GM12892 (cell line): ENCODE measurements at regions not wholly inside any gene's neighbourhood (a gene's known extent, or its start where the extent isn't known, plus 50 kb on each side); places are given as distances from the start of the nearest gene placed in this dataset.
"Not testable (repeated sequence)": the region's sequence is repeated elsewhere in the genome, so short reads cannot be mapped to it uniquely, and the experiment has no call there.

Source experiments
- DNase-seq: peaks from one replicate; pipeline ENCODE4 v3.0.0; 2011; ENCODE audit not compliant: insufficient read length
- FAIRE-seq: peaks from 2 replicates; lab custom pipeline; 2011; peaks lifted over from hg19 to GRCh38; lab: Jason Lieb, UNC
- POLR2A ChIP-seq: IDR thresholded peaks from 2 replicates; pipeline ENCODE4 v1.6.1; 2011; ENCODE audit warnings: low read depth, low read length, control low read depth
- POLR2AphosphoS5 ChIP-seq: IDR thresholded peaks from 2 replicates; pipeline ENCODE4 v1.6.1; 2011; ENCODE audit warnings: low read depth, low read length, control low read depth
- TAF1 ChIP-seq: IDR thresholded peaks from 2 replicates; pipeline ENCODE4 v1.6.1; 2011; ENCODE audit warnings: low read depth, mild to moderate bottlenecking, control low read depth, low read length, borderline replicate concordance

DNA sequence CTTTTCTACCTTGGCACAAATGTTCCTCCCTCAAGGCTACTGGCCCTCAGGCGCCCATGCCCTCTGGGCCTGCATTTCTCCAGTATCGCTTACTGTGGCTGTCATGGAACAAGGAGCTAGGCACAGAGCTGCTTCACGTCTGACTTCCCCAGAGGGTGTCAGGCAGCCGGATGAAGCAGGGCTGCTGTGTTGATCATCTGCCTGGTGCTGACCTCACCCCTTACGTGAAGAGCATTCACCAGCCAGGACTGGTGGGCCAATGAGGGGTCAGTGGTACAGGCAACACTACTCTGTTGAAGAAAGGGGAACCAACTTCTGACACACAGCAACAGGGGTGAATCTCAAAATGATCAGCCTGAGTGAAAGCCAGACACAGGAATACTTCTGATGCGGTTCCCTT is 215.5 kb upstream of the GALNT2 start:
- TF ChIP-seq POLR2AphosphoS5: no peak
- TF ChIP-seq POLR2A: no peak
- no peak for TF ChIP-seq TAF1
- DNase-seq: no peak
- FAIRE-seq: no peak

DNA sequence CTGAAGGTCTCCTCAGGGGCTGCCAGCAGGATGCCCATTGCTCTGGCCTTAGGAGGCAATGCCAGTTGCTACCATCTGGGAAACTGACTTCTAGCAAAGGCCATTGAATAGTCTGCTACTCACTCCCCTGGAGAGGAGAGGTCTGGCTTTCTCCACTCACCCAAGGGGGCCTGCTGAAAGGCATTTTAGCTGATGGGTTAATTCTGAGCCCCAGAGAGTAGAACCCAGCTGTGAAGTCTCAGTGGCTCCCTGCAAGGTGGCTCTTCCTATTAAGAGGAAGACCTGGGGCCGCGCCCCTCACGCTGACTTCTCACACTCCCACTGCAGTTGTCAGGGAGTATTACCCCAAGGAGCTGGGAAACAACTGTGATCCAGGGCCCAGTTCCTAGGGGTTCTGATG is 213.3 kb upstream of the GALNT2 start:
- no peak for DNase-seq
- no peak for FAIRE-seq
- TF ChIP-seq POLR2AphosphoS5: no peak
- TF ChIP-seq TAF1: no peak
- no peak for TF ChIP-seq POLR2A

DNA sequence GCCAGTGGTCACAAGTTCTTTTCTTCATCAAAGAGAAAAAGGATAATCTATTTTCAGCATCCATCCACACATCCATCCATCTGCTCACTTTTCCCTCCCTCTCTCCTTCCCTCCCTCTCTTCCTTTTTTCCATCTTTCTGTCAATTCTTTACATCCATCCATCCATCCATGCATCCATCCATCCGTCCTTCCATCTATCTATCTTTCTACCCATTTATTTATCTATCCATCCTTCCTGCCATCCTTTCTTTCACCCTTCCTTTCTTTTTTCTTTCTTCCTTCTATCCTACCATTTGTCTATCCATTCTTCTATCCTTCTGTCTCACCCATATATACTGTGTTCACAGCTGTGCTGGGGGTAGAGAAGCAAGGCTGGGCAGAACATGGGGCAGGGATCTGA is 212.4 kb upstream of the GALNT2 start:
- DNase-seq: no peak
- TF ChIP-seq POLR2A (no peak), TAF1 (no peak), POLR2AphosphoS5 (no peak)
- no peak for FAIRE-seq

DNA sequence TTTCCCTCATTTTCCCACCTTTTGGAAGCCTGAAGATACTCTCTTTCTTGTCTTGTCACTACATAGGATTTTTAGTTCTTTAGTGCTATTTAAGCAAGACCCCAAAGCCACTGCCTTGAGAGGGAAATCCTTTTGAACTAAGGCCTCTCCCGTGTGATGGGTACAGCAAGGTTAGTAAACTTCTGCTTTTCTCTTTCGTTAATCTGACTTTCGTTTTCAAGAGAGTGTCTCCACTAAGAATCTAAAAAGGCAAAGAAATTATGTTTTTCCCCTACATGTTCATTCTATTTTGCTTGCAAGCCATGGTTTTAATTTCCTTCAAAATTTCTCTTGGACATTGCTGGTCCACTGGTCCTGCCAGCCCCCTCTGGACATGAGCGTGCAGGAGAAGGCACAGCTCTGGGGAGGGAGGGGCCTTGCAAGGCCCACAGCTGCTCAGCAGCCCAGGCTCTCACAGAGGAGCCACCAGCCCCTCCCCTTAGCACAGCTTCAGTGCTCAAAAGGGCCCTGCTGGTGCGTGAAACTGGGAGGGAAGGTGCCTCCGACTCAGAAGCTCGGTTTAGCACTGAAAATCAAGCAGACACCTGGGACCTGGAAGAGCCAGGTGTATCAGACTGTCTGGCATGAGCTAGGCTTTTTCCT is 210.9 kb upstream of the GALNT2 start:
- DNase-seq (peak; percentile 65), FAIRE-seq (peak; percentile 91)
- TF ChIP-seq POLR2AphosphoS5 (no peak), POLR2A (no peak), TAF1 (no peak)

DNA sequence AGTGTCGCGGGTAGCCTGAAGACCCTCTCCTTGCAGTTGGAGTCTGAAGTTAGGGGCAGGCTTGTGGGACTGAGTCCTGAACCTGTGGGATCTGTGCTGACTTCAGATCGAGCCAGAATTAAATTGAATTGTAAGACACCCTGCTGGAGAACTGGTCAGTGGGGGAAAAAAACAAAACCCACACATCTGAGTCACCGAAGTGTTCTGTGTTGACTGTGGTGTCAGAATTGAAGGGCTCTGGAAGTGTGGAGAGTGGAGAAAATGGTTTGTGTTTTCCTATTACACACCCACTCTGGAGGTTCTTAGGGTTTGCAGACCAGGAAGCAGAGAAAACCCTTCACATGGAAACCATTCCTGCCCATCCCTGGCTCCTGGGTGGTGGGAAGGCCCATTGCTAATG is 209.5 kb upstream of the GALNT2 start:
- DNase-seq (no peak), FAIRE-seq (no peak)
- no peak for TF ChIP-seq TAF1
- no peak for TF ChIP-seq POLR2AphosphoS5
- no peak for TF ChIP-seq POLR2A

DNA sequence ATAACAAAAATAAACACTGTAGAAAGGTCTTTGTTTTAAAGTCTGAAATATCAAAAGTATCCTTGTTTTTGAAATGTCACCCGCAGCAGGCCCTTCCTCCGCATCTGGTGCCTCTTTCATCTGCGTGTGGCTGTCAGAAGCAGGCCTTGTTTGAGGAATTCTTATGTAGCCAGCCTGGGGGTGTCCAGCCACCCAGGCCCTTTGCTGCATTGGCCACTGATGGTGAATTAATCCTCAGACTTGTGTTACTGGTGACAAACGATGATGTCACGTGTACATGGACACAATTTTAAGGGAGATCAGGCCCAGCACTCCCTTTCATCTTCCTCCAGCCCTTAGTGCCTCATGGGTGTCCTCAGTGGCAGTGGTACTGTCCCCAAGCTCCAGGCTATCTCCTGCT is 208.0 kb upstream of the GALNT2 start:
- FAIRE-seq: no peak
- no peak for DNase-seq
- no peak for TF ChIP-seq TAF1

DNA sequence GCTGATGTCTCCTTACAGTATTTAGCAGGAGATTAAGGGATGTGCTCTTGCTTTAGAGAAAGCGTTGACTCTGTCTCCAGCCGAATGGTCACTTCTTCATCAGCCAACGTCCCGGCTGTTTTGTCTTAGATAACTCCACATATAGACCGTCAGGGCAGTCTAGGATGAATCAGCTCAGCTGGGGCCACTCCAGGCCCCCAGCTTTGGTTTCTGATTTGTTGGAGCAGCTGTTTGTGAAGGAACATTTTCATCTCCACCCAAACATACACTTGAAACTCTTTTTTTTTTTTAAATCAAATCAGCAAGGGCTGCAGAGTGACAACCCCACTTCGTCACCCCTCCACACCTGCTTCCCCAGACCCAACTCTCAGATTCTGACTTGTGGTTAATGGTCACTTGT is 206.1 kb upstream of the GALNT2 start:
- TF ChIP-seq POLR2AphosphoS5 (no peak), TAF1 (no peak), POLR2A (no peak)
- FAIRE-seq (no peak), DNase-seq (no peak)

DNA sequence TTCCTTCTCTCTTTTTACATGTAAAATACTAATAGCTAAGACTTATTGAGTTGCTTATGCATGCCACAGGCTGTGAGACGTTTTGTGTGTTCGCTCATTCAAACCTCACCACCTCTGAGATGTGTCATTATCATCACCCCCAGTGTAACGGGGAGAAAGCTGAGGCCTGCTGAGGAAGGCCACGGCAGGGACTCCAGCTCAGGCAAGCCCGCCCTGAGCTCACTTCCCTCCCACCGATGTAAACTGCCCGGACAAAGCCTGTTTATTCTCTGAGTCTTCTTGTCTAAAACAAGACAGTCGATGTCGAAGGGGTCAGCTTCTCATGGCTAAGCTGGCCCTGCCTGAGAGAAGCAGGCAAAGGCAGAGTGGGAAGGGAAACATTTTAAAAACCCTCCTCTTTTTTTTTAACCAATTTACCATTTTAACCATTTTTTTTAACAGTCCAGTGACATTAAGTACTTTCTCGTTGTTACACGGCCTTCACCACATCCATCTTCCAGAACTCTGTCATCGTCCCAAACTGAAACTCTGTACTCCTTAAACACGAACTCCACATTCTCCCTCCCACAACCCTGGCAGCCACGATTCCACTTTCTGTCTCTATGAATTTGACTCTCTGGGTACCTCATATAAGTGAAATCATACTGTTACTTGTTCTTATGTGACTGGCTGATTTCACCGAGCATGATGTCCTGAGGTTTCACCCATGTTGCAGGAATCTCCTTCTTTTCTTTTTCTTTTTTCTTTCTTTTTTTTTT is 204.8 kb upstream of the GALNT2 start:
- DNase-seq (no peak), FAIRE-seq (no peak)
- TF ChIP-seq POLR2AphosphoS5 (no peak), TAF1 (no peak), POLR2A (no peak)

DNA sequence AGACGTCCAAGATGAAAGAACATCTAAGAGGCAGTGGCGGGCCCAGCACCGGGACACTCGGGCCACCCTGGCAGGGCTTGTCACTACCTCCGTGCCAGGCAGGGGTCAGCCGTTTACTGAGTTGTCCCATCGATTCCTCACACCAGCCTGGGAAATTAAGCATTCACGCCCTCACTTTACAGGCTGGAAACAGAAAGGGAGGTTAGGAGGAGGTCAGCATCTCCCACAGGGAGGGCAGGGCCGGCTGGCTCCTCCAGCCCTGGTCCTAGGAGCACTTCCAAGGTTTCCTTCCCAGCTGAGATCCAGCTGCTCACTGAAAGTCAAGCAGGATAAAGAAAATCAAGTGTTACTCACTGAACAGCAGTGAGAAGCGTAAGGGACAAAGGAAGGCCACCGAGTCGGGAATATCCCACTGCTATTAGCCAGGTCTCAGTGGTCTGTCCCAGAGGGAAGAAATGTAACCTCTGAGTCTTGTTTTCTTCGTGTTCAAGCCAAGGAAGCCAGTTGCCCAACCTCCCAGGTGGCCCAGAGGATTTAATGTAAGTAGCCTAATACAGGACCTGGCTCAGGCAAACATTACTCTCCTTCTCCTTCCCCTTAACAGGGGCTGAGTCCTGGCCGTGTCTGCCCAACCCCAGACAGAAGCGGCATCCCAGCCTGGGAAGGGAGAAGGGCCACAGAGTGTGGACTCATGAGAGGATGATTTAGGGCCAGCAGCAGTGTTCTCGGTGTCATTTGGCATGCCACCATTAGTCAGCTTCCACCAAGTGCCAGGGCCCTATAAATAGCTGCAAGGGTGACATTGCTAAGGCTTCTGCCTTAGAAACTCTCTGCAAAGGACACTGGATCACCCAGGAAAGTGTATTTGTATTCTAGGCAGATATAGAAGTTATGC is 203.1 kb upstream of the GALNT2 start:
- FAIRE-seq (no peak), DNase-seq (no peak)
- TF ChIP-seq TAF1 (no peak), POLR2A (no peak), POLR2AphosphoS5 (no peak)

DNA sequence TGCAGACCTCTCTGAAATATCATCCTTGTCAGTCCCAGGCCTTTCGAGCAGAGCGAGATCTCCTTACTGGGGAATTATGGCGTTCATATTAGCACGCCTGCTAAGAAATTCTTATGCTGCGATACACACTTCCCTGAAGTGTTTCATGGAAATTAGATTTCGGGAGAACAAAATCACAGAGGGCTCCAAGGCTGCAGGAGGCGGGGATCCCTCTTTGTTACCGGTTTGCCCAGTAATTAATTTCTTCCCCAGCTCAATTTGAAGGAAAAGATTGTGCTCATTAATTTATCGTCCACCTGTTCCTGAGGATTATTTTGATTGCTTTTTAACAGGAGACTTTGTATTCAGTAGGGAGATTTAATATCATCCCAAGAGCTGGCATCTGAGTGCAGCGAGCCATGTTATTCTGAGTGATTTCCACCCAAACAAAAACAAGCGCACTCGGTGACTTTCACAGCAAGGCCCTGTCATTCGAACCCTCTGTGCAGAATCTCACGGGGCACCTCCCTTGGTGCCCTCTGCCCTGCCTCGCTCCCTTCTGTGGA is 202.3 kb upstream of the GALNT2 start:
- DNase-seq (no peak), FAIRE-seq (no peak)
- TF ChIP-seq TAF1: no peak
- no peak for TF ChIP-seq POLR2AphosphoS5
- TF ChIP-seq POLR2A: no peak

DNA sequence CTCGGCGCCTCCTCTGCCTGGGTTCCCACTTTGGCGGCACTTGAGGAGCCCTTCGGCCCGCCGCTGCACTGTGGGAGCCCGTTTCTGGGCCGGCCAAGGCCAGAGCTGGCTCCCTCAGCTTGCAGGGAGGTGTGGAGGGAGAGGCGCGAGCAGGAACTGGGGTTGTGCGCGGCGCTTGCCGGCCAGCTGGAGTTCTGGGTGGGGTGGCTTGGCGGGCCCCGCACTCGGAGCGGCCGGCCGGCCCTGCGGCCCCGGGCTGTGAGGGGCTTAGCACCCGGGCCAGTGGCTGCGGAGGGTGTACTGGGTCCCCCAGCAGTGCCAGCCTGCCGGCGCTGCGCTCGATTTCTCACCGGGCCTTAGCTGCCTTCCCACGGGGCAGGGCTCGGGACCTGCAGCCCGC is 201.7 kb upstream of the GALNT2 start:
- DNase-seq, FAIRE-seq: not testable (repeated sequence)
